OCI-LY7 (cell line): ENCODE measurements at regions not wholly inside any gene's neighbourhood (a gene's known extent, or its start where the extent isn't known, plus 50 kb on each side); places are given as distances from the start of the nearest gene placed in this dataset.

ENCODE experiments used
- CTCF ChIP-seq: fragments of 200-600 bp; sonication (generic); conservative IDR thresholded peaks from 2 replicates; pipeline ENCODE4 v1.5.1; 2014; ENCODE audit warnings: mild to moderate bottlenecking, antibody characterized with exemption, low read length, moderate library complexity, mixed read lengths
- EZH2phosphoT487 ChIP-seq: fragments of 200-600 bp; sonication (generic); IDR thresholded peaks from 2 replicates; pipeline ENCODE4 v1.6.1; 2018; ENCODE audit warnings: low read depth, borderline replicate concordance, mild to moderate bottlenecking, mixed run types, antibody characterized with exemption, low read length, moderate library complexity, mixed read lengths

- TF ChIP-seq CTCF (no peak), EZH2phosphoT487 (no peak)
Measured at GRCh38 chr13:110981379-110981778, 66.5 kb upstream of the ANKRD10 start.
